ENCODE measurements at regions not wholly inside any gene's neighbourhood (a gene's known extent, or its start where the extent isn't known, plus 50 kb on each side); places are given as distances from the start of the nearest gene placed in this dataset.
A peak's percentile ranks its signal among the peaks of the same experiment; 100 is the strongest.

- H3K27ac ChIP-seq, result no peak overlapping the region
- peaks cover 0 to 8% (median 2%) of the 10 kb centered on the region in 4 donors for H3K36me3 ChIP-seq
- intact Hi-C loops (cut with DNase I; ENCODE audit: low total_unique reads), result no loop called here
- no peak overlapping the region for H3K4me3 ChIP-seq
- H3K9me3 ChIP-seq, result no peaks in the 10 kb centered on the region
- no peaks in the 10 kb centered on the region for H3K27me3 ChIP-seq
- peak in 1 of 2 donors; percentile 14 for DNase-seq
- TF ChIP-seq POLR2A (IDR thresholded peaks at IDR 0.05) (no peak), CTCF (IDR thresholded peaks at IDR 0.05) (no peak), EP300 (IDR thresholded peaks at IDR 0.05) (no peak), POLR2AphosphoS5 (IDR thresholded peaks at IDR 0.05) (no peak)
- H3K4me1 ChIP-seq, result peaks cover 0 to 11% (median 2%) of the 10 kb centered on the region in 4 donors
- WGBS, 5 donors, result 79 to 86% (median 83%) methylated on average over 1 of the region's 1 CpG
Measured at GRCh38 chr7:112876877-112877276, 86.7 kb upstream of the TMEM168 start.

GRCh38 chr7:112874909-112875308 is 84.7 kb upstream of the TMEM168 start:
- no peaks in the 10 kb centered on the region for H3K9me3 ChIP-seq
- DNase-seq, result no peak
- H3K27ac ChIP-seq, result no peak overlapping the region
- peaks cover 0 to 5% (median 0%) of the 10 kb centered on the region in 4 donors for H3K36me3 ChIP-seq
- TF ChIP-seq EP300 (IDR thresholded peaks at IDR 0.05), result no peak
- TF ChIP-seq POLR2A (IDR thresholded peaks at IDR 0.05), result no peak
- no peak for TF ChIP-seq POLR2AphosphoS5 (IDR thresholded peaks at IDR 0.05)
- no peak for TF ChIP-seq CTCF (IDR thresholded peaks at IDR 0.05)
- intact Hi-C loops (cut with DNase I; ENCODE audit: low total_unique reads), result no loop called here
- 89 to 92% (median 91%) methylated on average over 4 of the region's 4 CpGs for WGBS, 5 donors
- H3K4me3 ChIP-seq, result no peak overlapping the region
- H3K27me3 ChIP-seq, result no peaks in the 10 kb centered on the region
- peaks cover 0 to 9% (median 2%) of the 10 kb centered on the region in 4 donors for H3K4me1 ChIP-seq

GRCh38 chr7:112873831-112874553 is 83.8 kb upstream of the TMEM168 start:
- Histone ChIP-seq H3K27ac (no peak overlapping the region), H3K36me3 (peaks cover 0 to 5% (median 0%) of the 10 kb centered on the region in 4 donors), H3K9me3 (no peaks in the 10 kb centered on the region), H3K27me3 (no peaks in the 10 kb centered on the region), H3K4me3 (no peak overlapping the region), H3K4me1 (peaks cover 0 to 9% (median 2%) of the 10 kb centered on the region in 4 donors)
- TF ChIP-seq POLR2A (IDR thresholded peaks at IDR 0.05) (no peak), EP300 (IDR thresholded peaks at IDR 0.05) (no peak), CTCF (IDR thresholded peaks at IDR 0.05) (no peak), POLR2AphosphoS5 (IDR thresholded peaks at IDR 0.05) (no peak)
- no peak for DNase-seq
- WGBS, 5 donors, result 50 to 71% (median 60%) methylated on average over 4 of the region's 4 CpGs
- intact Hi-C loops (cut with DNase I; ENCODE audit: low total_unique reads), result no loop called here

- Histone ChIP-seq H3K27me3 (no peaks in the 10 kb centered on the region), H3K4me1 (peaks cover 0 to 6% (median 2%) of the 10 kb centered on the region in 4 donors), H3K9me3 (no peaks in the 10 kb centered on the region), H3K36me3 (no peaks in the 10 kb centered on the region), H3K4me3 (no peak overlapping the region), H3K27ac (no peak overlapping the region)
- WGBS, 5 donors, result 68 to 78% (median 76%) methylated on average over 13 to 15 of the region's 15 CpGs
- peak; percentile 21 to 34 for DNase-seq
- TF ChIP-seq POLR2A (IDR thresholded peaks at IDR 0.05), result no peak
- TF ChIP-seq CTCF (IDR thresholded peaks at IDR 0.05), result peak in 5 of 7 experiments; percentile 17 to 56 (median 23)
- intact Hi-C loops (cut with DNase I; ENCODE audit: low total_unique reads), result no loop called here
Measured at GRCh38 chr7:112869111-112869774, 79.0 kb upstream of the TMEM168 start.

All from stomach (tissue), 8 donors.